RCC 7860 (cell line): ENCODE measurements at regions not wholly inside any gene's neighbourhood (a gene's known extent, or its start where the extent isn't known, plus 50 kb on each side); places are given as distances from the start of the nearest gene placed in this dataset.
"Not testable (repeated sequence)": the region's sequence is repeated elsewhere in the genome, so short reads cannot be mapped to it uniquely, and the experiment has no call there.

Source experiments
- DNase-seq: peaks from one replicate; pipeline ENCODE4 v3.0.0-alpha.2; 2015; ENCODE audit warnings: low spot score
- FAIRE-seq: peaks from 2 replicates; lab custom pipeline; 2012; peaks lifted over from hg19 to GRCh38; lab: Jason Lieb, UNC

GRCh38 chr18:25516747-25517498 lies 165.0 kb upstream of the ZNF521 start:
- no peak for FAIRE-seq
- DNase-seq, result no peak

GRCh38 chr18:25516121-25516520 lies 164.2 kb upstream of the ZNF521 start:
- FAIRE-seq (no peak), DNase-seq (no peak)

GRCh38 chr18:25510096-25510495 lies 158.1 kb upstream of the ZNF521 start:
- FAIRE-seq (no peak), DNase-seq (no peak)

GRCh38 chr18:25503567-25504081 lies 151.7 kb upstream of the ZNF521 start:
- no peak for FAIRE-seq
- DNase-seq, result no peak

- FAIRE-seq, result no peak
- no peak for DNase-seq
Observed at GRCh38 chr18:25497151-25497794, 145.3 kb upstream of the ZNF521 start.

GRCh38 chr18:25496544-25496943 lies 144.6 kb upstream of the ZNF521 start:
- DNase-seq (no peak), FAIRE-seq (no peak)

GRCh38 chr18:25495606-25496005 lies 143.6 kb upstream of the ZNF521 start:
- FAIRE-seq, result no peak
- no peak for DNase-seq

GRCh38 chr18:25494888-25495287 lies 142.9 kb upstream of the ZNF521 start:
- no peak for FAIRE-seq
- no peak for DNase-seq

- FAIRE-seq, result no peak
Observed at GRCh38 chr18:25493401-25493800, 141.4 kb upstream of the ZNF521 start.

GRCh38 chr18:25490316-25490715 lies 138.3 kb upstream of the ZNF521 start:
- DNase-seq, result no peak

More at GRCh38 chr18:25493401-25493800, 141.4 kb upstream of the ZNF521 start:
- DNase-seq, result no peak

GRCh38 chr18:25473008-25473407 lies 121.0 kb upstream of the ZNF521 start:
- no peak for DNase-seq
- no peak for FAIRE-seq

More at GRCh38 chr18:25490316-25490715, 138.3 kb upstream of the ZNF521 start:
- no peak for FAIRE-seq

- FAIRE-seq, DNase-seq: not testable (repeated sequence)
Observed at GRCh38 chr18:25470756-25471524, 119.0 kb upstream of the ZNF521 start.

- FAIRE-seq (no peak), DNase-seq (no peak)
Observed at GRCh38 chr18:25470062-25470461, 118.1 kb upstream of the ZNF521 start.

GRCh38 chr18:25469489-25469888 lies 117.5 kb upstream of the ZNF521 start:
- DNase-seq, result no peak
- FAIRE-seq, result no peak

GRCh38 chr18:25467226-25467987 lies 115.4 kb upstream of the ZNF521 start:
- DNase-seq (no peak), FAIRE-seq (no peak)

- FAIRE-seq (no peak), DNase-seq (no peak)
Observed at GRCh38 chr18:25465152-25465732, 113.3 kb upstream of the ZNF521 start.

- DNase-seq, result no peak
- FAIRE-seq, result no peak
Observed at GRCh38 chr18:25464227-25464626, 112.3 kb upstream of the ZNF521 start.

GRCh38 chr18:25463726-25464125 lies 111.8 kb upstream of the ZNF521 start:
- no peak for FAIRE-seq
- DNase-seq, result no peak

- no peak for DNase-seq
- FAIRE-seq, result no peak
Observed at GRCh38 chr18:25459814-25460213, 107.8 kb upstream of the ZNF521 start.

- no peak for FAIRE-seq
- DNase-seq, result no peak
Observed at GRCh38 chr18:25457601-25458000, 105.6 kb upstream of the ZNF521 start.
